GM19468 (cell line): ENCODE measurements at regions not wholly inside any gene's neighbourhood (a gene's known extent, or its start where the extent isn't known, plus 50 kb on each side); places are given as distances from the start of the nearest gene placed in this dataset.

Experiments
- ATAC-seq: cut with Tn5 transposase; IDR thresholded peaks from one replicate; pipeline ENCODE4 v1.9.1; 2021; ENCODE audit warnings: mild to moderate bottlenecking, moderate library complexity, moderate number of reproducible peaks; ENCODE audit not compliant: unreplicated experiment; ENCODE audit errors: extremely low read depth

- no peak for ATAC-seq
These were observed 299.2 kb downstream of the TOX3 start for GRCh38 chr16:52247737-52248136.

GRCh38 chr16:52238710-52239109 is 308.2 kb downstream of the TOX3 start:
- no peak for ATAC-seq

GRCh38 chr16:52237823-52238222 is 309.1 kb downstream of the TOX3 start:
- ATAC-seq = no peak

- no peak for ATAC-seq
These were observed 311.8 kb downstream of the TOX3 start for GRCh38 chr16:52235186-52235585.

GRCh38 chr16:52234626-52235025 is 312.3 kb downstream of the TOX3 start:
- no peak for ATAC-seq

- no peak for ATAC-seq
These were observed 317.5 kb downstream of the TOX3 start for GRCh38 chr16:52229471-52229870.

- no peak for ATAC-seq
These were observed 319.1 kb downstream of the TOX3 start for GRCh38 chr16:52227851-52228250.

GRCh38 chr16:52212841-52213240 is 334.1 kb downstream of the TOX3 start:
- no peak for ATAC-seq

- ATAC-seq = no peak
These were observed 337.7 kb downstream of the TOX3 start for GRCh38 chr16:52209227-52209626.

GRCh38 chr16:52203096-52203495 is 343.8 kb downstream of the TOX3 start:
- ATAC-seq = no peak

GRCh38 chr16:52193441-52193840 is 353.5 kb downstream of the TOX3 start:
- ATAC-seq = no peak

- ATAC-seq = no peak
These were observed 355.3 kb downstream of the TOX3 start for GRCh38 chr16:52191531-52192134.

- ATAC-seq = no peak
These were observed 362.6 kb downstream of the TOX3 start for GRCh38 chr16:52184336-52184735.

GRCh38 chr16:52182840-52183239 is 364.1 kb downstream of the TOX3 start:
- ATAC-seq = no peak

- ATAC-seq = no peak
These were observed 372.8 kb downstream of the TOX3 start for GRCh38 chr16:52174168-52174567.

GRCh38 chr16:52171481-52171880 is 375.5 kb downstream of the TOX3 start:
- no peak for ATAC-seq

- ATAC-seq = no peak
These were observed 379.6 kb downstream of the TOX3 start for GRCh38 chr16:52167328-52167727.

GRCh38 chr16:52165961-52166360 is 381.0 kb downstream of the TOX3 start:
- ATAC-seq = no peak

GRCh38 chr16:52149003-52149402 is 397.9 kb downstream of the TOX3 start:
- ATAC-seq = no peak

GRCh38 chr16:52141871-52142270 is 405.1 kb downstream of the TOX3 start:
- no peak for ATAC-seq

- no peak for ATAC-seq
These were observed 418.6 kb downstream of the TOX3 start for GRCh38 chr16:52128361-52128760.

- ATAC-seq = no peak
These were observed 423.1 kb downstream of the TOX3 start for GRCh38 chr16:52123842-52124241.
